Spleen (tissue), 7 donors: ENCODE measurements at regions not wholly inside any gene's neighbourhood (a gene's known extent, or its start where the extent isn't known, plus 50 kb on each side); places are given as distances from the start of the nearest gene placed in this dataset.

Experiments used
- CTCF ChIP-seq, 11 experiments: fragments of 200-600 bp in 7 of 11; fragments of 450-650 bp in 4 of 11; sonication (generic) in 4 of 11; IDR thresholded peaks in 8 of 11; conservative IDR thresholded peaks in 3 of 11; 1 replicate in 7 of 11; 2 replicates in 4 of 11; pipeline versions ENCODE4 v1.4.0 to v1.8.0; 2016 to 2021; ENCODE audit warnings: antibody characterized with exemption in 11 of 11, inconsistent platforms in 4 of 11, mild to moderate bottlenecking in 1 of 11
- POLR2A ChIP-seq, 3 donors: fragments of 450-650 bp; IDR thresholded peaks; one replicate each; pipeline ENCODE4 v1.5.1; 2017; ENCODE audit warnings: antibody characterized with exemption in 3 of 3, mild to moderate bottlenecking in 1 of 3
- POLR2AphosphoS5 ChIP-seq, 3 donors: sonication (generic); formaldehyde crosslinking; IDR thresholded peaks; one replicate each; pipeline ENCODE4 v1.5.1; 2017; ENCODE audit warnings: antibody characterized with exemption in 3 of 3
- donor health status: DM: no; HTN: no; CAD: no; lungs with moderate emphysema.
- donor health status: DM: no; HTN: no; CAD: no.
- donor health status: DM: no; HTN: no; CAD: no.

GRCh38 chr17:74113326-74113725 lies 90.2 kb upstream of the RPL38 start:
- TF ChIP-seq CTCF (IDR thresholded peaks at IDR 0.05 in 8 of 11, conservative IDR thresholded peaks at IDR 0.05 in 3 of 11) (no peak), POLR2A (IDR thresholded peaks at IDR 0.05) (no peak), POLR2AphosphoS5 (IDR thresholded peaks at IDR 0.05) (no peak)
